GF-D8 (cell line): ENCODE measurements at regions not wholly inside any gene's neighbourhood (a gene's known extent, or its start where the extent isn't known, plus 50 kb on each side); places are given as distances from the start of the nearest gene placed in this dataset.

Source experiments
- DNase-seq: peaks from one replicate; lab custom pipeline; 2025; lab: John Stamatoyannopoulos, UW

DNA sequence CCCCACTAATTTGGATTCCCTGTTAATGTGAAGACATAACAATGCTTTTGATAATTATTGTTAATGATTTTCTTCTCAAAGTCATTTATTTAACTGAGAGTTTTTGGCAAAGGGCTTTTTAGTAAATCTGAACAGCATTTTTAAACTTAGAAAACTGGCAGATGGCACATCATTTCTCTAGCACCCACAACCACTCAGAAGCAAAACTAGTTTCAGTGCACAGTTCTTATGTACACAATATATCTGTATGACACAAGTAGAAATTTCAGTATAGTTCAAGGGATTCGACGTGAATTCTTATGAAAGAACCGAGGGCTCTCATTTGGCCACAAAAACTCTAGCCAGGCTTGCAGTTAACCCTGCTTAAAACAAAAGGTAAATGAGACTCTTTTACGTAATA is 231.4 kb upstream of the CDH9 start:
- no peak for DNase-seq

DNA sequence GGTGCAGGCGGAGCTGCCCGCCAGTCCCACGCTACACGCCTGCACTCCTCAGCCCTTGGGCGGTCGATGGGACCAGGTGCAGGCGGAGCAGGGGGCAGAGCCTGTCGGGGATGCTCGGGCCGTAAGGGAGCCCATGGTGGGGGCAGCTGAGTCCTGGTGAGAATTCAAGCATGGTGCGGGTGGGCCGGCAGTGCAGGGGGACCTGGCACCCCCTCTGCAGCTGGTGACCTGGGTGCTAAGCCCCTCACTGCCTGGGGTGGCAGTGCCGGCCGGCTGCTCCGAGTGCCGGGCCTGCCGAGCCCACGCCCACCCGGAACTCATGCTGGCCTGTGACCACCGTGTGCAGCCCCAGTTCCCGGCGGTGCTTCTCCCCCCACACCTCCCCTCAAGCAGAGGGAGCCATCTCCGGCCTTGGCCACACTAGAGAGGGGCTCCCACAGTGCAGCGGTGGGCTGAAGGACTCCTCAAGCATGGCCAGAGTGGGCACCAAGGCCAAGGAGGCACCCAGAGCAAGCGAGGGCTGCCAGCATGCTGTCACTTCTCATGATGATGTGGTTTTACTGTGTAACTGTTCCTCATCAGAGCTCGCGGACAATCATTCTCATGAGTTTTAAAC is 228.9 kb upstream of the CDH9 start:
- DNase-seq: no peak

DNA sequence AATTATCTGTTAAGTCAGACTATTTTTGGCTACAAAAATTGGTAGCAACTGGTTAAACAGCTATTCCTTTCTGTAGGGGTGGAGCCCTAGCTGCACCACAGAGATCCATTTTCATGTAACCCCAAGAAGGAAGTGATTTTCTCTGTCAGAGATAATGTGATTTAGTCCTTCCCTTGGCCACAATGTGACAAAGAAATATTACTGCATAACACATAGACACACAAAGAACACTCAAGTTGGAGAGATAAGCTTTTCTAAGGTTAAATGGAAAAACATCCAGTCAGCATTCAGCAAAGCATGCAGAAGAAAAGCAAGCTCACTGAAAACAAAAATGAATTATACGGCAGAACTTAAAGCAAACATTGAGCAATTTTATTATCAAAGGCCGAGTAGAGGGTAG is 227.8 kb upstream of the CDH9 start:
- no peak for DNase-seq

DNA sequence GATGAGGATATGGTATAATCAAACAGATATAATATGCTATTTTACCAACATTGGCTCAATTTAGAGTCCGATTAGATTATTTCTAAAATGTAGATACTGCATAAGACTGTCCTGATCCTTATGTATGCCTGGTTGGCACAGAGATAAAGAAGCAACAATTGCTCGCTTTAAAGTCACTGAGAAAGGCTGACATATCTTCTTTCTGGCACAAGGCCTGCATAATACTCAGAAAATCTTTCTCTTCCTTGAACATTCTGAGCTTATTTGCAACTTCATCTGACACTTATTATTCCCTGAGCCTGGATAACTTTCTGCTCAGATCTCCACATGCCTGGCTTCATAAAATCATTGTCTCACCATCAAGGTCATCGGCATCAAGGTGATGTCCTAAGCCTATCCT is 219.3 kb upstream of the CDH9 start:
- DNase-seq: no peak

DNA sequence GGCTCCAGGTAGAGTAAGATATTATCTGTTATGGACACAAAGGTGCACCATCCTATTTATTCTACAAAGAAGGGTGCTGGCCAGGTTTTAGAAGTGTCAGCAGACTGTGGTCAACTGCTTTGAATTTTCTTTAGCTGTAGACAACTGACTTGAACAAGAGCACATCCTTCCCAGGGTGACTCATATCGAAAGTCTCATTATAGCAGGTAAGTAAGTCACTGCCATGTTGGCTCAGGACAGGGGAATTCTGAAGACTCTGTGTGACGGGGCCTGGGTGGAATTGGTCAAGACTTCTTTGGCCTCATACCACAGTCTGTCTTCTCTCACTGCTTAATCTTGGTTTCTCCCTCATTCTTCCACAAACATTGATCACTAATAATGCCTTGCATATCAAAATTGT is 214.5 kb upstream of the CDH9 start:
- no peak for DNase-seq

DNA sequence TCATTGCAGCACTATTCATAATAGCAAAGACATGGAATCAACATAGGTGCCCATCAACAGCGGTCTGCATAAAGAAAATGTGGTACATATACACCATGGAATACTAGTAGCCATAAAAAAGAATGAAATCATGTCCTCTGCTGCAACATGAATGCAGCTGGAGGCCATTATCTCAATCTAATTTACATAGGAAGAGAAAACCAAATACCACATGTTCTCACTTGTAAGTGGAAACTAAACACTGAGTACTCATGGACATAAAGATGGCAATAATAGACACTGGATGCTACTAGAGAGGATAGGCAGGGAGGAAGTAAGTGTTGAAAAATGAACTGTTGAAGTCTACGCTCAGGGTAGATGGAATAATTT is 203.9 kb upstream of the CDH9 start:
- no peak for DNase-seq

DNA sequence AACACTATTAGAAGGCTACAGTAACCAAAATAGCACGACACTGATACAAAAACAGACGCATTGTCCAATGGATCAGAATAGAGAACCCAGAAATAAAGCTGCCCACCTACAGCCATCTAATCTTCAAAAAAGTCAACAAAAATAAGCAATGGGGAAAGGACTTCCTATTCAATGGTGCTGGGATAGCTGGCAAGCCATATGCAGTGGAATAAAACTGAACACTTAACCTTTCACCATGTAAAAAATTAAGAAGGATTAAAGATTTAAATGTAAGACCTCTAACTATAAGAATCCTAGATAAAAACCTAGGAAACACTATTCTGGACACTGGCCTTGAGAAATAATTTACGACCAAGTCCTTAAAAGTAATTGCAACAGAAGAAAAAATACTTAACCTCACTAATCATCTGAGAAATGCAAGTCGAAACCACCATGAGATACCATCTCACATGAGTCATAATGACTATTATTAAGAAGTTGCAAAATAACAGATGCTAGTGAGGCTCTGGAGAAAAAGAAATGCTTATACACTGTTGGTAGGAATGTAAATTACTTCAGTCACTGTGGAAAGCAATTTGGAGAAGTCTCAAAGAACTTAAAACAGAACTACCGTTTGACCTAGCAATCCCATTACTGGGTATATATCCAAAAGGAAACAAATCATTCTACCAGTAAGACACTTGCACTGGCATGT is 203.3 kb upstream of the CDH9 start:
- DNase-seq: no peak

DNA sequence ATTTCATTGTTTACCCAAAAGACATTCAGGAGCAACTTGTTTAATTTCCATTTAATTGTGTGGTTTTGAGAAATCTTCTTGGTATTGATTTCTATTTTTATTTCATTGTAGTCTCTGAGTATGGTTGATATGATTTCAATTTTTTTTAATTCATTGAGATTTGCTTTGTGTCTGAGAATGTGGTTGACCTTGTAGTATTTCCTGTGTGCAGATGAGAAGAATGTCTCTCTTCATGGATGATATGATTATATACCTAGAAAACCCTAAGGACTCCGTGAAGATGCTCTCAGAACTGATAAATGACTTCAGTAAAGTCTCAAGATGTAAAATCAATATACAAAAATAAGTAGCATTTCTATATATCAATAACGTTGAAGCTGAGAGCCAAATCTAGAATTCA is 202.4 kb upstream of the CDH9 start:
- DNase-seq: no peak

DNA sequence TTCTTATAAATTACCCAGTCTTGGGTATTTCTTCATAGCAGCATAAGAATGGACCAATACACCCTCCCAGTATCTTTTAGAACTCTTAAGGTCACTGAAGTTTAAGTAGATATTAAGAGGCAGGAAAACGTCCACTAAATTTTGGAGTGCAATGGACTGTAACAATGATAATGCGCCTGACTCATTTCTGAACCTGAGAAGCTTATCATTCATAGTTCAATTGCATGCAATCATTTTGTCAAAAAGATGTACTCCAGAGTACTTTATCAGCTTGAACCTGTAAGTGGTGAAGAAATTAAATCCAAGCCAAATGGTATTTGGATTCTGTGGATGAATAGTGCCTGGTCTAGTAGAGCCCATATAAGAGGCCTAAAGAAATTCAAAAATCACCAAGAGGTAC is 196.5 kb upstream of the CDH9 start:
- DNase-seq: no peak

DNA sequence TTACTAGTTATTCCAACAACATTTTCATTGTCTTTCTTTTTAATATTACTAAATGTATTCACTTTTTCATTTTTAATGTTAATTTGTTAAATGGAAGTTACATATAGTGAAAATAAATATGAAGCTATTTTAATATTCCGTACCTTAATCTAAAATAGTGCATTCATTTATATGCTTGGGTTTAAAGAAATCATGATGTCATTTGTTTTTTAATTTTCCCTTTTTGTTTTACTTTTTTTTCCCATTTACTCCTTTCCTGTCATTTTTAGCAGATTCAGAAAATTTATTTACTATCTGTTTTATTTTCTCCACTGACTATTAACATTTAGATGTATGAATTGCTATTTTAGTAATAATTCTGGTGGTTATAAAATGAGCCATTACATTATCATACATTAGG is 183.0 kb upstream of the CDH9 start:
- no peak for DNase-seq

DNA sequence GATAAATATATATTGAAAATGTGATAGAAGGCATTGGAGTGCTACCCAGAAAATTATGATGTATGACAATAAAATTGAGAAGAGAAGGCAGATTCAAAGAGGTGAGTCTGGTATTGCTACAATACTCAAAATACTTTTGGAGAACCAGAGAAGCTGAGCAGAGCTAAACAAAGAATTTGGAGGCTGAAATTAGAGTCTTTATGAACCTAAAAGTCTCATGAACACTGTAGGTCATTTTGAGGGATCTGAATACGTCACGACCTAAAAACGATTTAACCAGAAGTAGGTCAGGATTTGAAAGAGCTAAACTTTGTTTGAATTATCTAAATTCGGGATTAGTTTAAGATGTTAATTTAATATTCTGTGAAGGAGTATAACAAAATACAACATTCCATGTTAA is 182.4 kb upstream of the CDH9 start:
- DNase-seq: no peak

DNA sequence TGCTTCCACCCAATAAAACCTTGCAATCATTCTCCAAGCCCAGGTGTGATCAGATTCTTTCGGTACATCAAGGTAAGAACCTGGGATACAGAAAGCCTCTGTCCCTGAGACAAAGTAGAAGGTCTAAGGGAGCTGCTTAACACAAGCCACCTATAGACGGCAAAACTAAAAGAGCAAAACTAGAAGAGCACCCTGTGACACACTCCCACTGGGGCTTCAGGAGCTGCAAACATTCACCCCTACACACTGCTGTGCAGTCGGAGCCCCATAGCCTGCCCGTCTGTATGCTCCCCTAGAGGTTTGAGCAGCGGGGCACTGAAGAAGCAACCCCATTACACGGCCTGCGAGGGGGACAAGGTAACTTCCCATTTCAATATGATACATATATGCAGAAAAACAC is 179.6 kb upstream of the CDH9 start:
- DNase-seq: no peak

DNA sequence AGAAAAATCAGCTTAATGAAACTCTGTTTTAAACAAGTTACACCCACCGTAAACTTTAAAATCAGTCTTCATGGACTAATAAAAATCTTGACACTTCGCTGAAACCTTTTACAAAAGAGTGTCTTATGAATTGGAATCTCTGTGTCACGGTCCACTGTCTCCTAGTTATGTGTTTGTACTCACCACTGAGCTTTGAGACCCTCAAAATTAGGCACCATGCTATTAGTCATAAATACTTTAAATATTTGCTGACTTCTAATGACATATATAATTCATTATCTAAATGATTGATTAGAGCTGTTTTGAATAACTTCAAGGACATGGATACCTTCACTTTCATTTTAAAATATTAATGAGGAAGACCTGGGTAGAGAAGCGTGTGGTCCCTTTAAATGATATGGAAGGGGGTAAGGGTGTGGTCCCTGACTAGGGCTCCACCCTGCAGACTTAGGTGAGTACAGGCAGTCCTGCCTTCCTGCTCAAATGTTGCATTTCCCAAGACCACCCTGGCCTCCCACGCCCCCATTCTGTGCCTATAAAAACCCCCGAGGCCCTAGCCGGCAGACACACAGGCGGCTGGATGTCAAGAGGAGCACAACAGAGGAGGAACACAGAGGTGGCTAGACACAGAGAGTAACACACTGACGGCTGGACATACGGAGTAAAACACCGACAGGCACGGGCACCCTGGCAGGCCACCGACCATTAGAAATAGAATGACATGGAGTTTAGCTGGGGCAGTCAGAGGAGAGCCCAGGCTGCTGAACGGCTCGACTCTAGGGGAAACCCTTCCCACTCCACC is 179.0 kb upstream of the CDH9 start:
- DNase-seq: no peak

DNA sequence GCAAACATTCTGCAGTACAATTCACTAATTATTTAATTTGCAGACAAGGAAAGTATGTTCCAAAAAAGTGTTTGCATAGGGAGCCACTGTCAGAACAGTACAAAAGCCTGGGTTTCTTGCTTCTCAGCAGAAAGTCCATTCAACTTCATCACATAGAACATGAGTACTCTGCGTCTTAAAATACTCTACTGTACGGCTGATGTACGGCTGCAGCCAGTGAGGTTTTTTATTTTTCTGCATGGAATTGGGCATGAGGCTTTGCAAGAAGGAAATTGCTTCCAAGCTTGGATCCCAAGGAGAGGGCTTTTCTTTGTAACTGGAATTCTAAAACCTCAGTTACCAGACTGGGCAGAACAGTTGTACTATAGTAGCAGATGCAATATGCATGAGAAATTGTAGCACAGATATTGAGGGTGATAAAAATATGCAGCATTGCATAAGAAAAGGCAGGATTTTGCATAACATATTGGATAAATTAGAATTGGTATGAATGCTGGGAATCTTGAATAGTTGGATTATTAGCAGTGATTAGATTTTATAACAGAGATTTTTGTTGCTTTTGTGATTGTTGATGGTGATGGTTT is 178.1 kb upstream of the CDH9 start:
- no peak for DNase-seq

DNA sequence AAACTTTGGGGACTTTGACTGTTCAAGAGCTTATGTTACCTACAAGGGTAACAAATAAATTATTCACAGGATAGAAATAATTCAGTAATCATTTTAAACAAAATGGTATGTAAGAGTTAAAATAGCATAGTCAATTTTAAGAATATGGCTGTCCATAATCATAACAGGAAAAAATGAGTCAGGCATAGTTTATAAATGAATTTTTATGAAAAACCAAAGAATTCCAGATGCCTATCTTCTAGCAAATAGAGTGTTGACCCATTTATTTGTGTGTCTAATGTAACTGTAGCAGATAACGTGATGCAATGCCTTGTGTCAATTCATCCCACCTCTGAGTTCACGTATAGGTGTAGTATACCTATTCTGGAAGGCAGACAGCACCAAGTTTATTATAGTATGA is 169.7 kb upstream of the CDH9 start:
- no peak for DNase-seq

DNA sequence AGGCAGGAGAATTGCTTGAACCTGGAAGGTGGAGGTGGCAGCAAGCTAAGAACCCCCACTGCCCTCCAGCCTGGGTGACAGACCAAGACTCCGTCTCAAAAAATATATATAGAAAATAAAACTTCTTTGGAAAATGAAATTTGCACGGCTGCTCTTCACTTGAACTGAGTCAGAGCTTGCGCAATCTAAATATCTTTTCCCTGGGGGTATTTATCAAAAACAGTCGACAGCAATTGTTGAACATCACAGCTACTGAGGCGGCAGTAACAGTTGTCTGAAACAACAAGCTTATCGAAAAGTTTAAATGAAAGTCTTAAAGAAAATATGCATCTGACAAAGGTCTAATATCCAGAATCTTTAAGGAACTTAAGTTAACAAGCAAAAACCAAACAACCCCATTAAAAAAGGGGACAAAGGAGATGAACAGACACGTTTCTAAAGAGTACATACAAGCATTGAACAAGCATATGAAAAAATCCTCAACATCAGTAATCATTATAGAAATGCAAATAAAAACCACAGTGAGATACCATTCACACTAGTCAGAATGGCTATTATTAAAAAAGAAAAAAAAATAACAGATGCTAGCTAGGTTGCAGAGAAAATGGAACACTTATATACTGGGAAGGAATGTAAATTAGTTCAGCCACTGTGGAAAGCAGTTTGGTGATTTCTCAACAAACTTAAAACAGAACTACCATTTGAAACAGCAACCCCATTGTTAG is 153.6 kb upstream of the CDH9 start:
- DNase-seq: no peak

DNA sequence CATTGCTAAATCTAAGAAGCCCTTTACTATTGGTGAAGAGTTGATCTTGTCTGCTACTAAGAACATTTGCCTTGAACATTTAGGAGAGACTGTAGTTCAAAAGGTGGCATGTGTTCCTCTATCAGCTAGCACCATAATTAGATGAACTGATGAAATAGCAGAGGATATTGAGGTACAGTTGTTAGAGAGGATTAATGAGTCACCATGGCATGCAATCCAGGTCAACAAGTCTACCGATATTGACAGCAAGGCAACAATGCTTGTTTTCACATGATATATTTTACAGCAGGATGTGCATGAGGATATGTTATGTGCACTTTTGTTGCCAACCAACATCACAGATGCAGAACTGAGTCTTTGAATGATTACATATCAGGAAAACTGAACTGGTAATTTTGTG is 134.3 kb upstream of the CDH9 start:
- DNase-seq: no peak

DNA sequence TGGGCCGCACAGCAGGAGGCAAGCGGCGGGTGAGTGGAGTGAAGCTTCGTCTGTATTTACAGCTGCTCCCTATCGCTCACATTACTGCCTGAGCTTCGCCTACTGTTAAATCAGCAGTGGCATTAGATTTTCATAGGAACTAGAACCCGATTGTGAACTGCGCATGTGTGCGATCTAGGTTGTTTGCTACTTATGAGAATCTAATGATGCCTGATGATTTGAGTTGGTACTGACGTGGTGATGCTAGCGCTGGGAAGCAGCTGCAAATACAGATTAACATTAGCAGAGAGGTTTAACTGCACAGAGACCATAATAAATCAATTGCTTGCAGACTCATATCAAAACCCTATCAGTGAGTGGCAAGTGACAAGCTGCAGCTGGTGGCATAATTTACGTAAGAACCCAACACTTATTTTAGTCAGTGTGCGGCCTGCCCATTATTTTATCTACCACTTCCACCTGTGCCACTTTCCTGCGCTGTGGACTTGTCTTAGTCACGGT is 133.4 kb upstream of the CDH9 start:
- no peak for DNase-seq

DNA sequence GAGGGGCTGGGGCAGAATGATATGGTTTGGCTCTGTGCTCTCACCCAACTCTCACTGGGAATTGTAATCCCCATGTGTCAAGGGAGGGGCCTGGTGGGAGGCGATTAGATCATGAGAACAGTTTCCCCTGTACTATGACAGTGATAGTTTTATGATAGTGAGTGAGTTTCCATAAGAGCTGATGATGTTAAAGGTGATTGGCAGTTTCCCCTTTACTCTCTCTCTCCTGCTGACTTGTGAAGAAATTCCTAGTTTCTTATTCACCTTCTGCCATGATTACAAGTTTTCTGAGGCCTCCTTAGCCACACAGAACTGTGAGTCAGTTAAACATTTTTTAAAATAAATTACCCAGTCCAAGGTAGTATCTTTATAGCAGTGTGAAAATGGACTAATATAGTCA is 120.4 kb upstream of the CDH9 start:
- no peak for DNase-seq

DNA sequence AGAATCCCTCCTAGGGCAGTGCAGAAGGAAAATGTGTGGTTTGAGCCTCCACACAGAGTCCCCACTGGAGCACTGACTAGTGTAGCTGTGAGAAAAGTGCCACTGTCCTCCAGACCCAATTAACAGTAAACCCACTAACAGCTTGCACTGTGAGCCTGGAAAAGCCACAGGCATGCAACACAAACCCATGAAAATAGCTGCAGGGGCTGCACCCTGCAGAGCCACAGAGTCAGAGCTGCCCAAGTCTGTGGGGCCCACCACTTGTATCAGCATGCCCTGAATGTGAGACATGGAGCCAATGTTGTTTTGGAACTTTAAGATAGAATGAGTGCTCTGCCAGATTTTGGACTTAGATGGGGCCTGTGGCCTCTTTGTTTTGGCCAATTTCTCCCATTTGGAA is 119.8 kb upstream of the CDH9 start:
- no peak for DNase-seq

DNA sequence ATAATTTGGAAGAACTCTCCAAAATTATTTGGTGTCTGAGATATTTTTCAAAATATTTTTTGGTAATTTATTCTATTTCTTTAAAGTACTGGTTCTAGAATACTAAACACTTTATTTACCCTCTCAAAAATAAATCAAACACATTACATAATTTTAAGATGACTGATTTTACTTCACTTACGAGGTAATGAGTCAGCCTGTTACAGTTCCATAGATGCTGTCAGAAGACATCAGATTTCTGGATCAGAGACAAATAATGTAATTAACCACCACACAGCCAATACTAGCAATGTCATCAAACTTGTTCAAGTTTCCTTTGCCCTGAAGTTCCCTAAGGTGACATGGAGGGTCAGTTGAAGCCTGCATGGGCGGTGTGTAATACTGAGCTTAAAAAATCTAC is 106.1 kb upstream of the CDH9 start:
- DNase-seq: no peak

DNA sequence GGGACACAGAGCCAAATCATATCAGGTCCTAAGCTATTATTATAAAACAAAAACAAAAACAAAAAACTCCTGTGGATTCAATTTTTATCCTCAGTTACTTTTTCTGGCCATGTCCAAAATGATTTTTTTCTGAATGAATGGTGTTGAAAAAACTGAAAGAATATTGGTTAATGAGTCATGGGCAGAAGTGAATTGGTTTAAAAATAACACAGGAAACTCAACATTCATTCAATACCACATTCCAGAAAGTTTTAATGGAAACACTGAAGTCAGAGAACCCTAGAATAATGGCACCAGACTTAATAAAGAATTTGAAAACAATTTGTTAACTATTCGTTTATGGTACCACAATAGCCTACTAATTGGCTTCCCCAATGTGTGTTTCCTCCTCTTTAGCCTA is 102.4 kb upstream of the CDH9 start:
- no peak for DNase-seq
